HG03095 (cell line): ENCODE measurements at regions not wholly inside any gene's neighbourhood (a gene's known extent, or its start where the extent isn't known, plus 50 kb on each side); places are given as distances from the start of the nearest gene placed in this dataset.
"Not testable (repeated sequence)": the region's sequence is repeated elsewhere in the genome, so short reads cannot be mapped to it uniquely, and the experiment has no call there.

Experiments used
- ATAC-seq: cut with Tn5 transposase; IDR thresholded peaks from one replicate; pipeline ENCODE4 v1.9.1; 2021; ENCODE audit warnings: moderate library complexity; ENCODE audit not compliant: unreplicated experiment

DNA sequence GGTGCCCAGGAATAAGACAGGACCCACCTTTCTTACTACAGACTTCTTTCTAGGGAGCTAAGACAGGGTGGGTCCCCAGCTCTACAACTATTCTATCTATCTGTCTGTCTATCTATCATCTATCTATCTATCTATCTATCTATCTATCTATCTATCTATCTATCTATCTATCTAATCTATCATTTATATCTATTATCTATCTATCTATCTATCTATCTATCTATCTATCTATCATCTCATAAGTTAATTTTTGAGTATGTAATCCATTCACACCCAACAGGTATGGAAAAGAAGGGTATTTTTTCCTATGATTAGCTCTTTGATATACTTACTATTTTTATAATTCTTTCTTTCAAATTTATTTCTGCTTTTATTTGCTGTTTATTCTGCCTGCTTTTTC lies 55.9 kb downstream of the BAMBI start:
- ATAC-seq, result no peak

DNA sequence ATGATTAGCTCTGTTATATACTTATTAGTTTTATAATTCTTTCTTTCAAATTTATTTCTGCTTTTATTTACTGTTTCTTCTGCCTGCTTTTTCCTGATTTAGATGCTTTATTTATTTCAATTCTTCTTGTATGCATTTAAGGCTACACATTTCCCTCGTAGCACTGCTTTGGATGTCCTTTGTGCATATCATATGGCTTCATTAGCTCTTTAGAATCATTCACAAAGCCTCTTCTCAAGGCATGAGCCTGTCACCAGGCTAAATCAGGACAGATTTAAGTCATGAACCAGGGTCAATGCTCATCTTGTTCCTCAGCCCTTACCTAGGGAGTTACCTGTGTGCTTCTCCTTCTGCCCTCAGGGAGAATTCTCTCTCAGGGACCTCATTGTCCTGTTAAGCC lies 56.3 kb downstream of the BAMBI start:
- no peak for ATAC-seq

DNA sequence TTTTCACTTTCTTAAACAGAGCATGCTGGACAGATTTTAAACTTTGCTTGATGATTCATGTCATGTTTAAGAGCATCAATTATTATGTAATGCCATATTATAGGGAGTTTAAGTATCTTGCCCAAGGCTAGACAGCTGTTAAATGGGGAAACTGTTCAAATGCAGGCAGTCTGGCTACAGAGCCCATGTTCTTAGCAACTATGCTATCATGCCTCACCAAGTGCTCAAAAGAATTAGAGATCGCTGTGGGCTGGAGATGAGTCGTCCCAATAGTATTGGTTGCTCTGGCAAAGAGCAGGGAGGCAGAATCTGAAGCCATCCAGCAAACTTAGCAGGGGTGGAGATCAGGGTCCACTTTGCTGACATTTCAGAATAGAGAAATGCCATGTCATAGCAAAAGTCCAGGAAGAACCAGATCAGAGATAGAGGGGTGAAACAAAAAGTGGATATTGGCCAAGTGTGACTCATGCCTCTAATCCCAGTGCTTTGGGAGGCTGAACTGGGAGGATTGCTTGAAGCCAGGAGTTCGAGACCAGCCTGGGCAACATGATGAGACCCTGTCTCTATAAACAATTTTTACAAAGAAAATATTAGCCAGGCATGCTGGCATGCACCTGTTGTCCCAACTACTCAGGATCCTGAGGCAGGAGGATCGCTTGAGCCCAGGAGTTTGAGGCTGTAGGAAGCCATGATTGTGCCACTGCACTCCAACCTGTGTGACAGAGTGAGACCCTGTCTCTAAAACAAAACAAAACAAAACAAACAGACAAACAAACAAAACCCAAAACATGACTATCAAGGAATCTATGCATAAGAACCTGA lies 57.8 kb downstream of the BAMBI start:
- ATAC-seq, result no peak

DNA sequence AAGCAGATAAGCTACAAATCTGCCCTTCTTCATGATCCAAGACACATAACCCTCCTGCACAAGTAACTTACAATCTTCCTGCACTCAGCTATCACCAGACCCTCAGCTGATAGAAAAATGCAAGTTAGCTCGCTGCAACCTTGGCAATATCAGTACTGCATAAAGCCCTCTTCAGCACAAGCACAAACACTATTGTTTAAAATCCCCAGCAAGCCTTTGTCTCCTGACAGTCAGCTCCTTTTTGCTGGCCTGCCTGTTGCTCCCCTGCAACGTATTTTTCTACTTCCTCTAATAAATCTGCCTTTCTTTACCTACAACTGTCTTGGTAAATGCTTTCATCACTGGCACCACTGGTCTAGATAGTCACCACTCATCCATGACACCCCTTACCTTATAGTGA lies 59.8 kb downstream of the BAMBI start:
- ATAC-seq, result no peak

DNA sequence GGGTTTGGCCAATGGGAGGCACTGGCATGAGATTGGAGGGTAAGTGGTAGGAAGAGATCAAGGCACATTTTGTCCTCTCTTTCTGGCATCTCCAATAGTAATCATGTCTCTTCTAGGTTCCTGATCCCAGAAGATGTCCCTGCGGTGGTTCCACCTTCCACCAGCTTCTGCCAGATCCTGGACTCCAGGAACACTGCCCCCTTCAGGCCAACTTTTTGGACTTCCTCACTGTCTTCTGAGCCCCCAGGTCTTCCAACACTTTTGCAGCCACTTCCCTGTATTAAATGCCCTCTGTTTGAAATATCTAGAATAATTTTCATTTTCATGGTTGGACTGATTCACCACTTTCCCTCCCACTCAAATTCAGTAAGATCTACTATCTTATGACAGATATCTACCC lies 60.9 kb downstream of the BAMBI start:
- no peak for ATAC-seq

DNA sequence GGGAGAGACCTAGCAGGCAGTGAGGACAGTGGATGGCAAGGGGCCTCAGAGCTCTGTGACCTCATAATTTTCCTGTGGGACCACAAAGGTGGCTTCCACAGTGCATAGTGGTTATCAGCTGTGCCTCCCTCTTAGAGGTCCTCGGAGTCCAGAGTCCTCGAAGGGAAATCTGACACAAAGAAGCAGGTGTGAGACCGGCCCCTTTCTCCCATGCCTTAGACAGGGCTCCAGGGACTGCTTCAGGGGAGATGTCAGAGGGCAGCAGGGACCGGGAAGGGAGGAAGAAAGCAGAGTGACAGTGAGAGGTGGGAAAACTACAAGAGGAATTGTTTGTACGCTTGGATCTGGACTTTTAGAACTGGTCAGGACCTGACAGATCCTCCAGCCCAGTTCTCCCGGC lies 66.3 kb downstream of the BAMBI start:
- ATAC-seq, result no peak

DNA sequence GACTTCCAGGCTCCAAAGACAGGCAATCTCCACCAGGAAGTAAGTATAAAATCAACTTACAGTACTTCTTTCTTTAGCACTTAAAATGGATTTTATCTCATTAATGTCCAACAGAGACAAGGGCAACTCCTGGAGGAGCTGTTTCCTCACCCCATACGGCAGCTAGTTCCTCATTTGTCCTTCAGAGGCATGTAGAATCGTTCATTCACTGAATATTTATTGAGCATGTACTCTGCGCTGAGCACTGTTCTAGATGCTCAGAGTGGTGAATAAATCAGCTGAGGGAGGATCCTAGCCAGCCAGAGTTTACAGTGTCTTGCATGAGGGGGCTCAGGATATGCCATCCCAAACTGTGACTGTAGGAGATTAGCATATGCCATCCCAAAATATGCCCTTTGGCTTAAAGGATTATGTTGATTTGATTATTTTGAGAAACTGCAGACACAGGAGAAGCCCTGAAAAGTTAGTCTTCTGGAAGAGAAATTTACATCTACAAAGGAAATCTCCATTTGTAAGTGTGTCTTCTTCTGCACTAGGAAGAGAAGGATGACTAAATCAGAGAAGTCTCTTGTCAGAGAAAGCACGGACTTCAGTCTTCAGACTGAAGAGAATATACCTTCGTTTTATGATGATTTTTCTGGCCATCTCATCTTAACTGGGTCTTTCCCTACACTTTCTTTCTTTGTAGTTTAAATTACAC lies 66.9 kb downstream of the BAMBI start:
- no peak for ATAC-seq

DNA sequence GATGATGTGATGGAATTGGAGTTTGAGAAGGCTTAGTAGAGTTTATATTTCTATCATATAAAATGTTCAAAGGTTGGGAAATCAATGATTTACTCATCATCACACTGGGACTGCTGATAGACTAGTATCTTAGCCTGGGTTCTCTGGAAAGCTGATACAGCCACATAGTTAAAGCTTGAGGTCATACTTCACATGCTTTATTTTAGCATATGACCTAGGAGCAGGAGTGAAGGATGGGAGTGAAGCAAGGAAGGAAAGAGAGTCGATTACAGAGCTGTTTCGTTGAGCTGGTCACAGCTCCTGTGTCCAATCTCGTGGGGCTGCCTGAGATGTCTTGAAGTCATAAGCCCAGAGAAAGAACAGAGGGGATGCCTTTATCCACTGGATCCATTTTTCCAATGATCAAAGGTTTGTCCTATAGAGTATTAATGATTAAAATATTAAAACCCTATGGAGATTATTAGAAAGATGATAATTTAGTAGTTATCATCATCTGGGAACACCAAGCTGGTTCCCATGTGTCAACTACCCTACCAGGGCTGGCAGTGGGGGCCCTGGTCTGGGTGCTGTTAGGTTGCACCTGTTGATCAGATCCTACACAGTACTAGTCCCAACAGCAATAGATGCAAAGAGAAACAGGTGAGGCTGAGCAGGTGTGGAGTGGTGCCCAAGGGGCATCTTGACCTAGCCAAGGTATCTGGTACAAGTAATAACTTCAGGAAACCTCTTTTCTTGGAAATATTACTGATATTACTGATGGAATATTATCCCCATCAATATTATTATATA lies 77.8 kb downstream of the BAMBI start:
- ATAC-seq, result no peak

DNA sequence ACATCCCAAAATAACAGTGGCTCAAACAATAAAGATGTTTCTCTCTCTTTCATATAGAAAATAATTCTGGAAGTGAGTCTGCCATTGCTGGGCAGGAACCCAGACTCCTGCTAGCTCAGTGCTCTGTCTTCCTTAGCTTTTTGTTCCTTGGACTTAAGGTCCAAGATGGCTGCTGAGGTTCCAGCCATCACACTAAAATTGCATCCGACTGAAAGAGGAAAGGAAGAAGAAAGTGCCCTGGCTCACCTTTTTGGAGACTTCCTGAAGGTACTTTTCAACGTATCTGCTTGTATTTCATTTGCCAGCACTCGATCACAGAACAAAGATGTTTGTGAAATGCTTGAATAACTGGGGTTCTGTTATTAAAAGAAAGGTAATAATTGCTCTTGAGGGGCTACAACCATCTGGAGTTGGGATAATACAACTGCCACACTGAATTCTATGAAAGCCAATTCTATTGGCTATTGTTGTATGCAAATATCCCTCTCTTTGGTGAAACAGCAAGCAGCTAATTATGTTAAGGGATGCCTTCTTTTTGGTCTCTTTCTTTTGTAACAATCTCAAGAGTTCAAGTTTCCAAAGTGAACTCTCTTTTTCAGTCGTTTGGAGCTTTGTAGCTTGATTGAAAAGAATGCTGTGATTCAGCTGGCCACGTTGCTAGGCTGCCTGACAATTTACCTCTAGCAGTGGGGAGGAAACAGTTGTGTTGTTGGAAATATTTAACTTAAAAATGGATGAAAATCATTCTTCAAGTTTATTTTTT lies 83.9 kb downstream of the BAMBI start:
- ATAC-seq, result no peak

DNA sequence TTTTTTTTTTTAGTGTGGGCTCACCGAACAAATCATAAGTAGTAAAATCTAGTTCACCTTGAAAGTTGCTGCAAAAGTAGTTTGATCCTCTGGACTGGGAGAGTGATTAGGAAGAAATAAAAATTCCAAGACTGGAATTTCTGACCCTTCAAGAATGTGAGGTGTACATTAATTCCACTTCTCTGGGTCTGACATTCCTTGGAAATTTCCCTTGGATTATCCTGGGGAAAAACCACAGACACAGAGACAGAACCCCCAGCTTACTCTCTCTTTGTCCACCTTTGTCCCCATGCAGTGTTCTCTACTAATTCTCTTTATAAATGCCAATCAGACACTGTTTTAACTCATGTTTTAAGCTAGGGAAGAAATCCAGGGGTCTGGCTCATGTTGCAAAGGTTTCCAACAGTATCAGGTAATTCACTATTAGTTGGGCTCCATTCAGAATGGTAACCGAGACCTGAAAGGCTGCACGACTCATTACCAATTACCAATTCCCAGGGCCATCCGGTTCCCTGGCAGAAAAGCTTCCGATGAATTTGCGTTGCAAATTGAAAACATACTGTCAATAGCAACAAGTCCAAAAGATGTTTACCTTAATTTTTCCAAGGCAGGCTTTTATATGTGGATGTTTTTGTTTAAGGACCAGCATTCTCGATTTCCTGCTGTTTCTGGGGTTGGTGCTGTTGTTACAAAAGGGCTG lies 86.3 kb downstream of the BAMBI start:
- no peak for ATAC-seq

DNA sequence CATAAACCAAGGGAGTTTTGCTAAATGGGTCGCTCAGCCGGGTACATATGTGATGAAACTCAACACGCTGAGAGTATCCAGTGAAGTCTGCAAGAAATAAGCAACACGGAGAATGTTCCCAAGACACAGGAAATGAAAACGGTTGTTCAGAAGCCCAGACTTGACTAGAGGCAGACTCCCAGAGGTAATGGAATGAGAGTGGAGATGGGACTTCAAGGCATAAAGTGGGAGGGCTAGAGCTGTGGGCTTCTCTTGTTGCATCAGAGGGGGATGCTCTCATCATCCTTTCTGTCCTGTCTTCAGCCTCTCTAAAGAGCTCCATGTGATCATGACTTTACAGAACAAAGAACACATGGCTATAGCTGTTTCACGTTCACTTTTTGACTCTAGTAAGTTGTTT lies 88.3 kb downstream of the BAMBI start:
- no peak for ATAC-seq

DNA sequence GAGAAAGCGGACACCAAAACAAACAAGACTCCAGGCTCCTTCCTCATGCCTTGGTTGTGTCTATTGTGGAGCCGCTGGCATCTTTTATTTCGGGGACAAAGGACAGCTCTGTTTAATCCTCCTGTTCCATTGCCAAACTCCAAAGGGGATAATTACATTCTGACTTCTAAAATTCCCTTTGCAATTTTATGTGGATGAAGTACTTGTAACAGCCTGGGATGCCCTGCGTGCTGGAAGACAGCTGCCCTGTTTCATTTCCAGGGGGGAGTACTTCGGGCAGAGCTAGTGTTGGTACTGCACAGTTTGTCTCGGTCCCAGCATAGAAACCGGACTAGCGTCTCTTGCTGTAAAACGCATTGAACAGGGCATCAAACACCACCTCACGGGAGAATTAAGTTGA lies 90.9 kb downstream of the BAMBI start:
- no peak for ATAC-seq

DNA sequence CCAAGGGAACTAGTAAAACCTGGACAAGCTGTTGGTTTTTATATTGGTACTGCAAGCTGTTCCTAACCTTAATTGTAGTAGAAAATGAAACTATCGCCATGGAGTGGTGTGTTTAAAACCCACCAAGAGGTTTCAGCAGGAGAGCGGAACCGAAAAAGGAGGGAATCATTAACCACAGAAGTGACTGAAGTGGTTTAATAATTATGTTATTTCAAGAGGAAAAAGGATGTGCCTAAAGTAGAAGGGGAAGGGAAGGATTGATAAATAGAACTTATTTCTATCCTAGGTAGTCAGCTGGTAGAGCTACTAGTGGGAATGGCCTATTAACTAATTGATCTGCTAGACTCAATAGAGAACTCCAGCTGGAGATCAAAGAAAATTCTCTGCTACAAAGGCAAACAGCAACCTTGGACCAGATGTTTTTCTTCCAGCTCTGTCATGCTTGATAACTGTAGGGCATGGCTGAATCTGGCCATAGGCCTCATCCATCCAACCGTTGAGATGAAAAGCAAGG lies 91.8 kb downstream of the BAMBI start:
- no peak for ATAC-seq

DNA sequence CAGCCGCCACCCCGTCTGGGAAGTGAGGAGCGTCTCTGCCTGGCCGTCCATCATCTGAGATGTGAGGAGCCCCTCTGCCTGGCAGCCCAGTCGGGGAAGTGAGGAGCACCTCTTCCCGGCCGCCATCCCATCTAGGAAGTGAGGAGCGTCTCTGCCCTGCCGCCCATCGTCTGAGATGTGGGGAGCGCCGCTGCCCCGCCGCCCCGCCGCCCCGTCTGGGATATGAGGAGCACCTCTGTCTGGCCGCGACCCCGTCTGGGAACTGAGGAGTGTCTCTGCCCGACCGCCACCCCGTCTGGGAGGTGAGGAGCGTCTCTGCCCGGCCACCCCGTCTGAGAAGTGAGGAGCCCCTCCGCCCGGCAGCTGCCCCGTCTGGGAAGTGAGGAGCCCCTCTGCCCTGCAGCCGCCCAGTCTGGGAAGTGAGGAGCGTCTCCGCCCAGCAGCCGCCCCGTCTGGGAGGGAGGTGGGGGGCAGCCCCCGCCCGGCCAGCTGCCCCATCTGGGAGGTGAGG lies 94.3 kb downstream of the BAMBI start:
- ATAC-seq, result not testable (repeated sequence)

DNA sequence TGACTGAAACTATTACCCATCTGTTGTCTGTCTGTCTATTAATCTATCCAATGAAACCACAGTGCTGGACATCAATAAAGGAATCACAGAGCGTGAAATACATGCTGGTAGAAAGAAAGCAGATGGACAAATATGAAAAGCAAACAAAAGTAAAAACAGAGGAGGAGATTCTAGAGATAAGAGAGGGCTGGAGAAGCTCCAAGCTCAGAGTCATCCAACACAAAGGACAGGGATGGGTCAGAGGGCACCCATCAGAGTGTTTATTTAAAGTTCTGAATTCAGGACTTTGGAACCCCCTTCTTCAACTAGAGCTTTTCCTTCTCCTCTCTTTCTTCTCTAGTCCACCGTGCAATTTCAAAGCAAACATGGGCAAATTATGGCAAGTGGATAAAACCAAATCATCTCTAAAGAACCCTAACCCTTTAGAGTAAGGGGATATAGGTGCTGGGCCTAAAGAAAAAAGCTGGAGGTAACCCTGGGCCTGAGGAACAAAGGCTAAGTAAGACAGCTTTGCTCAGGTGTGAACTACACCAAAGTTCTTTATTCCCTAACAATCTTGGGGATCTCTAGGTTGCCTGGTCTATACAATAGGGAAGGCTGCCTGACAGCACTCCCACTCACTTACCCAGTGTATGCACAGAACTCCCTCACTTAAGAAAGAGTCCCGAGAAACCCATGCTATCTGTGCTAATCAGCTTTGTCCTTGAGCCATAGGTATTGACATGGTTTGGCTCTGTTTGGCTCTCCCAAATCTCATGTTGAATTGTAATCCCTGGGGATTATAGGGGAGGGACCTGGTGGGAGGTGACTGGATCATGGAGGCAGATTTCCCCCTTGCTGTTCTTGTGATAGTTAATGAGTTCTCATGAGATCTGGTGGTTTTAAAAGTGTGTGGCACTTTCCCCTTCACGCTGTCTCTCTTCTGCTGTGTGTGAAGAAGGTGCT lies 97.0 kb downstream of the BAMBI start:
- ATAC-seq, result no peak

DNA sequence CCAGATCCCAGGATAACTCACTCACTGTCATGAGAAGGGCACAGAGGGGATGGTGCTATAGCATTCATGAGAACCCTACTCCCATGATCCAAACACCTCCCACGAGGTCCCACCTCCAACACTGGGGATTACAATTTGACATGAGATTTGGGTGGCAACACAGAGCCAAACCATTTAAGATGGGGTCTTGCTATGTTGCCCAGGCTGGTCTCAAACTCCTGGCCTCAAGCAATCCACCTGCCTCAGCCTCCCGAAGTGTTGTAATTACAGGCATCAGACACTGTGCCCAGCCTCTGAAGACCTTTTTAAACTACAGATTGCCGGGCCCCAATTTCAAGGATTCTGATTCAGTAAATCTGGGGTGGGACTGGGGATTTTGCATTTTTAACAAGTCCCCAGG lies 98.5 kb downstream of the BAMBI start:
- ATAC-seq, result no peak

DNA sequence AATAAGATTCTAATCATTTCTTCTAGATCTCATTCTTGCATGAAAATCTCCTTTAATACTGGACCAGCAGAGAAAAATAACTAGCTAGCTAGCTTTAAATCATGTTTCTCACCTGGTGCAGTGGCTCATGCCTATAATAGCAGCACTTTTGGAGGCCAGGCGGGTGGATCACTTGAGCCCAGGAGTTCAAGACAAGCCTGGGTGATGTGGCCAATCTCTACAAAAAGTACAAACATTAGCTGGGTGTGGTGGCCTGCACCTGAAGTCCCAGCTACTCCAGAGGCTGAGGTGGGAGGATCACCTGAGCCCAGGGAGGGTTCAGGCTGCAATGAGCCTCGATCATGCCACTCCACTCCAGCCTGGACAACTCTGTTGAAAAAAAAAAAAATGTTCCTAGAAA lies 99.2 kb downstream of the BAMBI start:
- no peak for ATAC-seq

DNA sequence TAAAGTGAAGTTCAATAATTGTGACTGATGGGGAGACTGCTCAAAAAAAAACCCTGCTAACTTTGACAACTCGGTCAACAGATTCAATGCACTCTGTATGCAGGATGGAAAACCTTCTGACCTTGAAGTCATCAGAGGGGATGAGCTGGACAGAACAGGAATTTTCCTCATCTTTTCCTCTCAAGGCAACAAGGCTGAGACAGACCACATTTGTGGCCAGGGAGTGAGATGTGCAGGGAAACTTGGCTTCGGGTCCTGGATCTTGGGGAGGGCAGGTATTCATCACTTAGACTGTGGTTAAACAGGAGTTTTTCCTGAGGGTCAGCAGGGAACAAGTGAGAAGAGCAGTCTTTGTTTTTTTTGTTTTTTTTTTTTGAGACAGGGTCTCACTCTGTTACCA lies 100.6 kb downstream of the BAMBI start:
- no peak for ATAC-seq

DNA sequence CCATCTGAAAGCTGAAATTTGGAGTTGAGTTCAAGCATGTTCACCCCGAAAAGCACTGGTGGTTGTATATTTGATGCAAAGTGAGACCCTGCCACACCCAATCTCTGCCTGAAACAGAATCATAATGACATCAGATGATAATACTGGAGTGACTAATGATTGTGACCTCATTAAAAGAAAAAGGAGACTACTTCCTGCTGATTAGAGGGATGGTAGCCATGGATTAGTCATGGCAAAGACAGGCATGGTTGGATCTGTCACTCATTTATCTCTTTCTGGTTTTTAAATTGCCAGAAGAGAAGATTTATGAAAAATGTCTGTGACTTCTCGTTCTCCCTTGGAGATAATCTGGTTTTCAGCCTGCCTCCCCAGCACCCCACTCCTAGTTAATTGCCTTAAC lies 101.2 kb downstream of the BAMBI start:
- ATAC-seq, result no peak
